SU-DHL-6 (cell line): ENCODE measurements at regions not wholly inside any gene's neighbourhood (a gene's known extent, or its start where the extent isn't known, plus 50 kb on each side); places are given as distances from the start of the nearest gene placed in this dataset.

Experiments used
- EZH2phosphoT487 ChIP-seq: fragments of 200-600 bp; sonication (generic), shearing (Covaris generic); conservative IDR thresholded peaks from 2 replicates; pipeline ENCODE4 v1.6.1; 2018; ENCODE audit warnings: mild to moderate bottlenecking, antibody characterized with exemption, low read length, moderate library complexity, mixed read lengths
- TF ChIP-seq, protein P1 (sequence below): fragments of 200-600 bp; sonication (generic); IDR thresholded peaks from one replicate; pipeline ENCODE4 v1.5.1; 2017; ENCODE audit warnings: antibody characterized with exemption, mild to moderate bottlenecking, low read length, moderate library complexity; ENCODE audit not compliant: insufficient read depth, poor library complexity, severe bottlenecking

DNA sequence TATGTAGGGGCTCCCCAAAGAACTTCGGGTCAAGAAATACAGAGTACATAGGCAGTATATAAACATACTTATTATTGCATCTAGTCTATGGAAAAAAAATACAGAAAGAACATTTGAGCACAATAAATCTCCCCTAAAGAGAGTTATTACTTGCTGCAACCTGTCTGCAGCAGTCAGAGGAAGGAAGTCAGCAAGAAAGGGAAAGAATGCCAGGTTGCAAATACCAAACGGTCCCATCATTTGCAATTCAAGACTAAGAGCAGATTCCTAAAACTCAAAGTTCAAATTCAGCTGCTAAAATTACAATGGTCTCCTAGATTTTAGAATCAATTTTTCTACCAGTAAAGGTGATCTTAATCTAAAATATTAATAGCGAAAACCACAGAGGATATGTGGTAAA, 236.2 kb upstream of the NUDT6 start:
- TF ChIP-seq, protein P1, sequence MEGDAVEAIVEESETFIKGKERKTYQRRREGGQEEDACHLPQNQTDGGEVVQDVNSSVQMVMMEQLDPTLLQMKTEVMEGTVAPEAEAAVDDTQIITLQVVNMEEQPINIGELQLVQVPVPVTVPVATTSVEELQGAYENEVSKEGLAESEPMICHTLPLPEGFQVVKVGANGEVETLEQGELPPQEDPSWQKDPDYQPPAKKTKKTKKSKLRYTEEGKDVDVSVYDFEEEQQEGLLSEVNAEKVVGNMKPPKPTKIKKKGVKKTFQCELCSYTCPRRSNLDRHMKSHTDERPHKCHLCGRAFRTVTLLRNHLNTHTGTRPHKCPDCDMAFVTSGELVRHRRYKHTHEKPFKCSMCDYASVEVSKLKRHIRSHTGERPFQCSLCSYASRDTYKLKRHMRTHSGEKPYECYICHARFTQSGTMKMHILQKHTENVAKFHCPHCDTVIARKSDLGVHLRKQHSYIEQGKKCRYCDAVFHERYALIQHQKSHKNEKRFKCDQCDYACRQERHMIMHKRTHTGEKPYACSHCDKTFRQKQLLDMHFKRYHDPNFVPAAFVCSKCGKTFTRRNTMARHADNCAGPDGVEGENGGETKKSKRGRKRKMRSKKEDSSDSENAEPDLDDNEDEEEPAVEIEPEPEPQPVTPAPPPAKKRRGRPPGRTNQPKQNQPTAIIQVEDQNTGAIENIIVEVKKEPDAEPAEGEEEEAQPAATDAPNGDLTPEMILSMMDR, result no peak
- TF ChIP-seq EZH2phosphoT487, result no peak
